Transverse colon (tissue), 4 donors: ENCODE measurements at regions not wholly inside any gene's neighbourhood (a gene's known extent, or its start where the extent isn't known, plus 50 kb on each side); places are given as distances from the start of the nearest gene placed in this dataset.

Source experiments
- DNase-seq: peaks from one replicate; pipeline ENCODE4 v3.0.0-alpha.2; 2019
- H3K27ac ChIP-seq, 4 donors: fragments of 200-600 bp; sonication (generic); 2 replicates each; pipeline ENCODE4 v1.5.1; 2016 to 2018; ENCODE audit warnings: inconsistent platforms in 4 of 4
- H3K27me3 ChIP-seq: fragments of 200-600 bp; sonication (generic); 2 replicates; pipeline ENCODE4 v1.5.1; 2017; ENCODE audit warnings: inconsistent platforms
- H3K36me3 ChIP-seq, 4 donors: fragments of 200-600 bp; sonication (generic); 2 replicates each; pipeline ENCODE4 v1.5.1; 2017 to 2019; ENCODE audit warnings: inconsistent platforms in 4 of 4
- H3K4me1 ChIP-seq, 4 donors: fragments of 200-600 bp; sonication (generic); 2 replicates each; pipeline ENCODE4 v1.5.1; 2017 to 2020; ENCODE audit warnings: inconsistent platforms in 4 of 4
- H3K4me3 ChIP-seq, 4 donors: fragments of 200-600 bp; sonication (generic); 1 replicate in 1 of 4; 2 replicates in 3 of 4; pipeline versions ENCODE4 v1.5.1 to v1.6.1; 2017 to 2019; ENCODE audit warnings: inconsistent platforms in 4 of 4
- H3K9me3 ChIP-seq, 2 donors: fragments of 200-600 bp; sonication (generic); 2 replicates each; pipeline ENCODE4 v1.5.1; 2017 to 2019; ENCODE audit warnings: inconsistent platforms in 2 of 2
- CTCF ChIP-seq, 5 experiments: fragments of 200-600 bp in 3 of 5; fragments of 450-650 bp in 2 of 5; sonication (generic) in 3 of 5; IDR thresholded peaks; 1 replicate in 2 of 5; 2 replicates in 3 of 5; pipeline ENCODE4 v1.5.1; 2016 to 2017; ENCODE audit warnings: antibody characterized with exemption in 5 of 5, inconsistent platforms in 3 of 5, mild to moderate bottlenecking in 2 of 5, moderate library complexity in 1 of 5
- EP300 ChIP-seq: sonication (generic); formaldehyde crosslinking; IDR thresholded peaks from one replicate; pipeline ENCODE4 v1.6.1; 2017; ENCODE audit warnings: antibody characterized with exemption, low read depth
- POLR2A ChIP-seq: fragments of 450-650 bp; IDR thresholded peaks from one replicate; pipeline ENCODE4 v1.6.1; 2016; ENCODE audit warnings: antibody characterized with exemption, mild to moderate bottlenecking, moderate library complexity
- POLR2AphosphoS5 ChIP-seq, 3 donors: sonication (generic); formaldehyde crosslinking; IDR thresholded peaks; one replicate each; pipeline ENCODE4 v1.6.1; 2016; ENCODE audit warnings: antibody characterized with exemption in 3 of 3
- WGBS, 2 donors: methylation state at CpG; one replicate each; pipeline ENCODE4 v1.1.5; 2018; ENCODE audit warnings: low coverage in 1 of 2; 5-methylcytosine and 5-hydroxymethylcytosine counted together
- in situ Hi-C, 4 donors: fragments of 200-750 bp; cut with MboI; loops; one replicate each; pipeline versions ENCODE4 v1.15.0 to v1.15.1; 2017; ENCODE audit warnings: low sequenced_read_pairs in 3 of 4, low pct_ligation_motif_present in 1 of 4, low pct_unique_long_range_greater_than_20kb in 1 of 4
- intact Hi-C: fragments of 100-400 bp; cut with DNase I; formaldehyde crosslinking; loops from one replicate; pipeline ENCODE4 v1.15.1; 2023; ENCODE audit warnings: low total_unique reads

GRCh38 chr2:18117592-18117991 is 239.1 kb downstream of the KCNS3 start:
- no peak for TF ChIP-seq EP300
- TF ChIP-seq POLR2AphosphoS5 (IDR thresholded peaks at IDR 0.05), result no peak
- TF ChIP-seq POLR2A, result no peak
- TF ChIP-seq CTCF (IDR thresholded peaks at IDR 0.05), result peak; percentile 18 to 54 (median 43)
- H3K27me3 ChIP-seq, result no peaks in the 10 kb centered on the region
- intact Hi-C loops (no loop called here), in situ Hi-C loops (no loop called here)
- no peak overlapping the region for H3K27ac ChIP-seq
- H3K36me3 ChIP-seq, result no peaks in the 10 kb centered on the region
- peak; percentile 27 for DNase-seq
- H3K9me3 ChIP-seq, result no peaks in the 10 kb centered on the region
- 20 to 44% methylated on average over 2 of the region's 2 CpGs for WGBS, 2 donors
- H3K4me3 ChIP-seq, result no peak overlapping the region
- no peaks in the 10 kb centered on the region for H3K4me1 ChIP-seq

GRCh38 chr2:18110222-18110621 is 231.8 kb downstream of the KCNS3 start:
- no peak for TF ChIP-seq POLR2A
- no peak for TF ChIP-seq POLR2AphosphoS5 (IDR thresholded peaks at IDR 0.05)
- TF ChIP-seq CTCF (IDR thresholded peaks at IDR 0.05), result no peak
- TF ChIP-seq EP300, result no peak
- DNase-seq, result no peak
- Histone ChIP-seq H3K27me3 (no peaks in the 10 kb centered on the region), H3K9me3 (no peaks in the 10 kb centered on the region), H3K36me3 (no peaks in the 10 kb centered on the region), H3K4me3 (no peak overlapping the region), H3K27ac (no peak overlapping the region), H3K4me1 (no peaks in the 10 kb centered on the region)
- 56 to 71% methylated on average over 1 to 3 of the region's 3 CpGs for WGBS, 2 donors
- intact Hi-C loops, result no loop called here
- in situ Hi-C loops, result no loop called here

- intact Hi-C loops (no loop called here), in situ Hi-C loops (no loop called here)
- WGBS, 2 donors, result 17 to 49% methylated on average over 2 of the region's 2 CpGs
- no peaks in the 10 kb centered on the region for H3K4me1 ChIP-seq
- no peak overlapping the region for H3K4me3 ChIP-seq
- no peaks in the 10 kb centered on the region for H3K27me3 ChIP-seq
- TF ChIP-seq POLR2AphosphoS5 (IDR thresholded peaks at IDR 0.05), result no peak
- TF ChIP-seq CTCF (IDR thresholded peaks at IDR 0.05), result no peak
- no peaks in the 10 kb centered on the region for H3K9me3 ChIP-seq
- no peak overlapping the region for H3K27ac ChIP-seq
- no peak for DNase-seq
- no peaks in the 10 kb centered on the region for H3K36me3 ChIP-seq
These were observed 228.4 kb downstream of the KCNS3 start for GRCh38 chr2:18106841-18107240.

GRCh38 chr2:18105929-18106328 is 227.5 kb downstream of the KCNS3 start:
- no peak for TF ChIP-seq POLR2A
- no peak for TF ChIP-seq EP300
- TF ChIP-seq CTCF (IDR thresholded peaks at IDR 0.05), result no peak
- no peak for TF ChIP-seq POLR2AphosphoS5 (IDR thresholded peaks at IDR 0.05)
- Histone ChIP-seq H3K4me3 (no peak overlapping the region), H3K36me3 (no peaks in the 10 kb centered on the region), H3K27ac (no peak overlapping the region), H3K4me1 (no peaks in the 10 kb centered on the region), H3K9me3 (no peaks in the 10 kb centered on the region), H3K27me3 (no peaks in the 10 kb centered on the region)
- DNase-seq, result no peak
- 56 to 78% methylated on average over 1 of the region's 1 CpG for WGBS, 2 donors
- in situ Hi-C loops, result no loop called here
- intact Hi-C loops, result no loop called here
